HS-5 (cell line): ENCODE measurements at regions not wholly inside any gene's neighbourhood (a gene's known extent, or its start where the extent isn't known, plus 50 kb on each side); places are given as distances from the start of the nearest gene placed in this dataset.

Experiments used
- DNase-seq: peaks from one replicate; pipeline ENCODE4 v3.0.0-alpha.2; 2012; ENCODE audit warnings: low read depth

DNA sequence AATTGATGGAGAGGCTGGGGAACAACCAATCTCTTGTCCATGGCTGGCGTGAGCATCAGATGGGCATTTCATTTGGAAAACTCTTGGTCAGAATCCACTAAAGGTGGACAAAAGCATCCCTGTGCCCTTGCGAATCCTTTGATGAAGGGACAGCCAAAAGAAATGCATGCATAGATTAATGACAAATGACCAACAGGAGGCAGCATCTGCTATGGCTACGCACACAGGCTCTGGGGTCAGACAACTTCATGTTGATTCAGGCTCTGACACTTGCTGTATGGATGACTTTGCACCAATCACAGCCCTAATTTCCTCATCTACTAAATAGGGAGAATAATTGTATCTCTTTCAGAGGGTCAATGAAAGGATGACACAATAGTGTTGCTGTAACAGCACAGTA is 117.5 kb downstream of the ASCL4 start:
- no peak for DNase-seq

DNA sequence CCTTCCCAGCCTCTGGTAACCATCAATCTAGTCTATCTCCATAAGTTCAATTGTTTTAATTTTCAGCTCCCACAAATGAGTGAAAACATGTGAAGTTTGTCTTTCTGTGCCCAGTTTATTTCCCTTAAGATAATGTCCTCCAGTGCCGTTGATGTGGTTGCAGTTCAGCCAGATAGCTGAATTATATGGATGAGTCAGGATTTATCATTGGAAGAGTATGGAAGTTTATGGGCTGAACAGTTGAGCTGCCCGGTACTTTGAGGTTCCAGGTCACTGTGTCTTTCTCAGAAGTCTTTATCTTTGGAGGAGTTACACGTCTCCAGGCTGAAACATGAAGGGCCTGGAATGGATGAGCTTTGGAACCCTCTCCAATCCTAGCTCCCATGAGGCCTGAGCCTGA is 120.1 kb downstream of the ASCL4 start:
- DNase-seq, result peak; percentile 43

DNA sequence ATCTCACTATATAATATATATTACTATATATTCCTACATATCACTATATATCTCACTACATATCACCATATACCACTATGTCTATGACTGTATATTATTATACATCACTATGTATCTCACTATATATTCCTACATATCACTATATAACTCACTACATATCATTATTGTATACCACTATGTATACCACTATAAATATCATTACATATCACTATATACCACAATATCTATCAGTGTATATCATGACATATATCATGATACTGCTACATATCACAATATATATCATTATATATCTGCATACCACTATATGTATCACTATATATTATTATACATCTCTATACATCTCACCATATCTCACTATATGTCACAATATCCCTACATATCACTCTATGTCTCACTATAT is 121.5 kb downstream of the ASCL4 start:
- DNase-seq, result no peak

DNA sequence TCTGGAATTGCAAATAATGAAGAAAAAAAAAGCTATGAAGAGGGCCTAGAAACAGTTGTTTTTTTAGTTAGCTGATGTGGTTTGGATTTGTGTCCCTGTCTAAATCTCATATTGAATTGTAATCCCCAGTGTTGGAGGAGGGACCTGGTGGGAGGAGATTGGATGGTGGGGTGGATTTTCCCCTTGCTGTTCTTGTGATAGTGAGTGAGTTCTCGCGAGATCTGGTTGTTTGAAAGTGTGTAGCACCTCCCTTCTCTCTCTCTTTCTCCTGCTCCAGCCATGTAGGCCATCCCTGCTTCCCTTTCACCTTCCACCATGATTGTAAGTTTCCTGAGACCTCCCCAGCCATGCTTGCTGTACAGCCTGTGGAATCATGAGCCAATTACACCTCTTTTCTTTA is 126.1 kb downstream of the ASCL4 start:
- no peak for DNase-seq

- DNase-seq, result no peak
Observed at GRCh38 chr12:107903341-107904061, 129.0 kb downstream of the ASCL4 start.

- DNase-seq, result no peak
Observed at GRCh38 chr12:107906707-107907106, 132.2 kb downstream of the ASCL4 start.

DNA sequence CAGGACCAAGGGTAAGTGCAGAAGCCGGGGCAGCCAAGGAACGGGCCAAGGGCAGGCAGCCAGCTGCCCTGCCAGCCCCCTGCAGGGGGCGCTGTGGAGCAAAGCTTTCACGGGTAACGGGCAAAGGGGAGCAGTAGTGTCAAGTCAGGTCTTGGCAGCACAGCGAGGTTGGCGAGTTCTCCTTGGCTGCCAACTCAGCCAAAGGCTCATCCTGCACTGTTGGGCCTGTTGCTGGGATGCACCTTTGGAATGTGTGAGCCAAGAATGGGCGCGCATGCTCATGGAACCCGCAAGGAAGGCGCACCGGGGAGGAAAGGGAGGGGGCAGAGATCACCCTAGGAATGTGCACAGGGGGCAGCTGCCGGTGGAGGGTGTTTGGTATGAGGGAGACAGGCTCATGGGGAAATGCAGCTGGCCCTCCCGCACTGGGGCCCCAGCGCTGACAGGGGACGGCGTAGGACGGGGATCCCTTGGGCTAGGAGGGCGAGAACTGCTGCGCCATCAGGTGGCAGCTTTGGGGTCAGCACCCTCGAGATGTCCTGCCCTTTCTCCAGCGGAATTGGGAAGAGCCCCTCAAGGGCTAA is 138.0 kb downstream of the ASCL4 start:
- no peak for DNase-seq

GRCh38 chr12:107914460-107914977 is 140.0 kb downstream of the ASCL4 start:
- DNase-seq, result no peak

DNA sequence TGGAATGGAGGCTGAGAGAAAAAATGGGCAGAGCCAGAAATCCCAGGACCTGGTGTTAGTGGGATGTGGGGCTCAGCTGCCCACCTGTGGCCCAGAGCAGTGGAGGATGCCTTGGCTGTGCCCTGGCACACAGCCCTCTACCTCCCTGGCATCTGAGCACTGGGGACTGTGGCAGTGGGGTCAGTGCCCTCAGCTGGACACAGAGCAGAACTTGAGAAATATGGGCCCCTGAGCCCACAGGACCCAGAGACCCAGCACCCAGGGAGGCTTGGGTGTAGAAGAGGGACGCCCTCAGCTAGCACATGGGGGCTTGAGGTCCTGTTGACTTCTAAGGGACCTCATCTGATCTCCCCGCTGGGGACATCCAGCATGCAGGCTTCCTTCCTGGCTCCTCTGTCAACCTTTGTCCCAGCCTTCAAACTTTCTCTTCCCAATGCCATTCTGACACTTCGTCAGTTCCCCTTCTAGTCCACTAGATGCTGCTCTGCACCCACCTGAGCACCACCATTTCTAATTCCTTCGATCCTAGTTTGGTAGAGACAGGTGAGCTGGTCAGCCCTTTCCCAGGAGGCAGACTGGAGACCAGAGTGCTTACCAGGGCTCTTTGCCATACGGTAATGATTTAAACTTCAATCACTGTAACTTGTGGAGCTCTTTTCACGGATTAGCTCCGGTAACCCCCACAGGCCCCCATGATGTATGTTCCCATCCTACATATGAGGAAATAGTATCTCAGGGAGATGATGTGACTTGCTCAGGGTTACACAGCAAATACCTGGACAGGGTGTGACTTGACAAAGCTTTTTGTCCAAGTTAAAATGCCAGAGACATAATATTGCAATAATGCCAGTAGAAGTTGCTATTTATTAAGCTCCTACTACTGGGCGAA is 143.7 kb downstream of the ASCL4 start:
- no peak for DNase-seq

- DNase-seq, result no peak
Observed at GRCh38 chr12:107921062-107921461, 146.6 kb downstream of the ASCL4 start.

DNA sequence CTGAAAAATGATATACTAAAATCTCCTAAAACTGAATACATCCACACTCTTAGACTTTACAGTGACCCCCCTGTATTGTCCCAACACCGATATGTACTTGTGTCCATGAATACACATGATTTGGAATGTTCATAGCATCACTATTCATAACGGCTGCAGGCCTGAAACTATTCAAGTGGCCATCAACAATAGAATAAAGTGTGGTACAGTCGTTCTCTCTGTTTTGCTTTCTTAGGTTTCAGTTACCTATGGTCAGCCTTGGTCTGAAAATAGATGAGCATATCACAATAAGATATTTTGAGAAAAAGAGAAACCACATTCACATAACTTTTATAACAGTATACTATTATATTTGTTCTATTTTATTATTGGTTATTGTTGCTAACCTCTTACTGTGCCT is 150.6 kb downstream of the ASCL4 start:
- no peak for DNase-seq

- DNase-seq, result no peak
Observed at GRCh38 chr12:107929436-107929835, 154.9 kb downstream of the ASCL4 start.

DNA sequence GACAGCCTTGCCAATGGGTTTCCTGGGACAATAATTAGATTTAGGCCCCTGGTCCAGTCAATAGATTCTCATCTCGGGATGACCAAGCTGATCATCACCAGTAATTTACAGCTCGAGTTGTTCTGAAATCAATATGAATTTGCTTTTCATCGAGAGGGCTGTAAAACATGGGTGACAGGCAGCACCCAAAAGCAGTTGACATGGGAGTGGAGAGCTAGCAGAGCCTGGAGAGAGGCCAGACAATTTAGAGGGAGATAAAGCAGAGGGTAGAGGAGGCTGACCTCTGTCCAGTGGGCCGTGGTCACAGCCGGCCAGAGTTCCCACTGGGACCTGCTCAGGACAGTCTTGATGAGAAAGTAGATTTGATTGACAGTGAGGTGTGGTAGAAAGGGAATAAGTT is 157.3 kb downstream of the ASCL4 start:
- no peak for DNase-seq

- no peak for DNase-seq
Observed at GRCh38 chr12:107938446-107938845, 163.9 kb downstream of the ASCL4 start.

DNA sequence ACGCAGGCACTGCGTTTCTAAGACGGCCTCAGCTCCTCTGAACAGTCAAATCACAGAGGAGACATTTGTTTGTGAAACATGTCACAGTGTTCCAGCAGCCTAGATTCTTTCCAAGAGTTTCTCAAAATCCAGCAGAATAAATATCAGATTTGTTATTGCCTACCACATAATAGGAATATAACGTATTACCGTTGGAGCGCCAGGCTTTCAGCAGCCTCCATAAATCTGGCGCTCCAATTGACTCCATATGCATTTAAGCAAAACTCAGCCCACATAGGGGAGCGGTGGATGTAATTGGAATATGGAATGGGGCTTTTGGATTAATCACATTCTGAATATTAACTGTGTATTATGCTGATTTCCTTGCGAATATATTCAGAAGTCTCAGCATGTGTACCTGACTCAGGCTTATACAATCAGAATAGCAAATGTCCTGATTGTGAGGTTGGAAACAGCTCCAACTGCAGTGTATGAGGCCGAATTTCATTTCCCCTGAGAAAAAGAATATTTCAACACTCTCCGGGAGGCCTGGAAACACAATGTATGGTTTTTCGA is 174.0 kb downstream of the ASCL4 start:
- no peak for DNase-seq

GRCh38 chr12:107951024-107951423 is 176.5 kb downstream of the ASCL4 start:
- DNase-seq, result no peak

- no peak for DNase-seq
Observed at GRCh38 chr12:107955966-107956643, 173.0 kb upstream of the WSCD2 start.

- no peak for DNase-seq
Observed at GRCh38 chr12:107957459-107957858, 171.6 kb upstream of the WSCD2 start.

DNA sequence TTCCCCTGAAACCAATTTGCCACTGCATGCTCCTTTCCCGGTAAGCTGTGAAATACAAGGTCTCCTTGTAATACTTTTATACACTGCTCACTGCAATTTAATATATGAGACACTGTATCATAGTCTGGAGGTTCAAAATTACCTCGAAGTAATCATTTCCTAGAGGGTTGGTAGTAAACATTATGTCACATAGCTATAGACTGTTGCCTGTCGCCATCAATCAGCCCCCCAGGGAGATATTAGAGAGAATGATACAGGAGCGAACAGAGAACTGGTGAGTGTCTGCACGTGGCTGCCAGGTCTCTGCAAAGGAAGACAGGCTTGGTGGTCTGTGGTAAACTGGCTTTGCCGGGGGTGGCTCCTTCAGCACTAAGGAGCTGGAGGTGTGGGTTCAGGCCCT is 165.5 kb upstream of the WSCD2 start:
- DNase-seq, result no peak

DNA sequence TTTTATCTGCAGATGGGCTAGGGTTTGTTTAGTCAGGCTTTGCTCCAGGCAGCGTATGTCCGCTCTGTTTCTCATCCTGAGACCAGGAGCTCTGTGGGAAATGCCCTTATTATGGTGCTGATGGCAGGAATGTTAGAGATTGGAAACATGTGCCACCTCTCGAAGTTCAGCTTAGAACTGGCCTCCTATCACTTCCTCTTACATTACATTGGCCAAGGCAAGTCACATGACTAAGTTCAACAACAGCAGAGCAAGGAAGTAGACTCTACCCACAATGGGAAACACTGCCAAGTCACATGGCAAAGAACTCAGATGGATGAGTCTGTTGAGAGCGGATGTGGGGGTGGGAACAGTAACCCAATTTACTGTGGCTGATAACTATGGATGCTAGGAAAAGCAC is 161.9 kb upstream of the WSCD2 start:
- DNase-seq, result no peak

- no peak for DNase-seq
Observed at GRCh38 chr12:107973950-107974349, 155.1 kb upstream of the WSCD2 start.

GRCh38 chr12:107976331-107976730 is 152.8 kb upstream of the WSCD2 start:
- no peak for DNase-seq
